ENCODE measurements at regions not wholly inside any gene's neighbourhood (a gene's known extent, or its start where the extent isn't known, plus 50 kb on each side); places are given as distances from the start of the nearest gene placed in this dataset.
A peak's percentile ranks its signal among the peaks of the same experiment; 100 is the strongest.

- no peak for DNase-seq
These were observed 220.3 kb downstream of the C1D start for GRCh38 chr2:67842375-67842959.

- DNase-seq = no peak
These were observed 218.7 kb downstream of the C1D start for GRCh38 chr2:67844024-67844540.

- no peak for DNase-seq
These were observed 217.0 kb downstream of the C1D start for GRCh38 chr2:67845621-67846369.

- peak; percentile 12 for DNase-seq
These were observed 216.3 kb downstream of the C1D start for GRCh38 chr2:67846370-67847070.

- DNase-seq = no peak
These were observed 214.1 kb downstream of the C1D start for GRCh38 chr2:67848551-67849285.

- no peak for DNase-seq
These were observed 211.8 kb downstream of the C1D start for GRCh38 chr2:67851016-67851415.

GRCh38 chr2:67851956-67852824, 210.6 kb downstream of the C1D start:
- no peak for DNase-seq

- no peak for DNase-seq
These were observed 208.6 kb downstream of the C1D start for GRCh38 chr2:67854103-67854743.

GRCh38 chr2:67854798-67855197, 208.0 kb downstream of the C1D start:
- DNase-seq = no peak

- no peak for DNase-seq
These were observed 205.9 kb downstream of the C1D start for GRCh38 chr2:67856866-67857265.

GRCh38 chr2:67857836-67858235, 205.0 kb downstream of the C1D start:
- no peak for DNase-seq

GRCh38 chr2:67858886-67859285, 203.9 kb downstream of the C1D start:
- DNase-seq = no peak

- no peak for DNase-seq
These were observed 196.9 kb downstream of the C1D start for GRCh38 chr2:67865917-67866316.

GRCh38 chr2:67867735-67868134, 195.1 kb downstream of the C1D start:
- DNase-seq = no peak

GRCh38 chr2:67871686-67872412, 191.0 kb downstream of the C1D start:
- DNase-seq = no peak

- DNase-seq = no peak
These were observed 190.3 kb downstream of the C1D start for GRCh38 chr2:67872481-67872880.

GRCh38 chr2:67873916-67874315, 188.9 kb downstream of the C1D start:
- DNase-seq = no peak

GRCh38 chr2:67876176-67876575, 186.6 kb downstream of the C1D start:
- no peak for DNase-seq

- no peak for DNase-seq
These were observed 185.5 kb downstream of the C1D start for GRCh38 chr2:67877301-67877700.

GRCh38 chr2:67878743-67879142, 184.1 kb downstream of the C1D start:
- DNase-seq = no peak

Measured in CD4-positive, alpha-beta T cell treated with Interleukin-21 for 1 hour (primary cell).